GM19193 (cell line): ENCODE measurements at regions not wholly inside any gene's neighbourhood (a gene's known extent, or its start where the extent isn't known, plus 50 kb on each side); places are given as distances from the start of the nearest gene placed in this dataset.

Experiments used
- POLR2A ChIP-seq: IDR thresholded peaks from 4 replicates; pipeline ENCODE4 v1.6.1; 2011; ENCODE audit not compliant: insufficient read depth, insufficient read length; ENCODE audit errors: extremely low read depth

DNA sequence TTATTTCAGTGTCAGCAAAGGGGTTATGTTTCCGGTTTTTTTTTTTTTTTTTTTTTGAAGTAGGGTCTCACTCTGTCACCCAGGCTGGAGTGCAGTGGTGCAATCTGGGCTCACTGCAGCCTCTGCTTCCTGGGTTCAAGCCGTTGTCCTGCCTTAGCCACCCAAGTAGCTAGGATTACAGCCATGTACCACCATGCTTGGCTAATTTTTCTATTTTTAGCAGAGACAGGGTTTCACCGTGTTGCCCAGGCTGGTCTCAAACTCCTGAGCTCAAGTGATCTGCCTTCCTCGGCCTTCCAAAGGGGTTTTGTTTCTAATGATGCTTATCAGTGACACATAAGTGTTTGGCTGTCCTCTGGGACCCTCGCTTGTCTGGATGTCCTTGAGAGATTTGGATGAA, 235.7 kb upstream of the C2CD4B start:
- TF ChIP-seq POLR2A: no peak

DNA sequence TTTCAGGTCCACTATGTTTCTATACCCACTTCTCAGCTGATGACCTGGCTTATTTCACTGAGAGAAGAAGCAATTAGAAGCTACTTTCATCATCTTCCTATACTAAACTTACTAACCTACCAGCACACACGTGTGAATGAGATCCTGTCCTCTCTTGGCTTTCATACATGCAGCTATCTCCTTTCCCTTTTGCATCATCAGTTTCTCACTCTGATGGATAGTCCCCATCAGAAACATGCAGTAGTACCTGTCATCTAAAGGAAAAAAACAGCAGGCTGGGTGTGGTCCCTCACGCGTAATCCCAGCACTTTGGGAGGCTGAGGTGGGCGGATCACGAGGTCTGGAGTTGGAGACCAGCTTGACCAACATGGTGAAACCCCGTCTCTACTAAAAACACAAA, 237.6 kb upstream of the C2CD4B start:
- TF ChIP-seq POLR2A: no peak

DNA sequence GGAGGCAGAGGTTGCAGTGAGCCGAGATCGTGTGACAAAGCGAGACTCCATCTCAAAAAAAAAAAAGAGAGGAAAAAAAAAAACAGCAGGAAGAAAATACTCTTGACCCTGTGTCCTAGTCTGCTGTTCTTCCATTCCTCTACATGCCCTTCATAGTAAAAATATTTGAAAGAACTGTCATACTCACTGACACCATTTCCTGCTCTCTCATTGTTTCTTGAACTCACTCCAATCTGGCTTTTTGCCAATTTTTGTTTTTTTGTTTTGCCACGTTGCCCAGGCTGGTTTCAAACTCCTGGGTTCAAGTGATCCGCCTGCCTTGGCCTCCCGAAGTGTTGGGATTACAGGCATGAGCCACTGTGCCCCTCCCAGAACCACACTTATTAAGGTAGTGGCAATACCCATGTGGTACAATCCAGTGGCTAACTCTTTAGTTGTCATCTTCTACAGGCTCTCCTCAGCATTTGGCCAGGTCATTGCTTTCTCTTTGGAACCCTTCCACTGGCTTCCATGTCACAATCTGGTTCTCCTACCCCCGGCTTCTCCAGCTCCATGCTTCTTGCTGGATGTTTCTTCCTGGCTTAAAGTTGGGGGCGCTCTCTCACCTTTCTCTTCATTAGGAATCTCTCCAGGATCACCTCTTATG, 238.2 kb upstream of the C2CD4B start:
- TF ChIP-seq POLR2A: no peak

- TF ChIP-seq POLR2A: no peak
Observed at GRCh38 chr15:62404194-62404985, 239.3 kb upstream of the C2CD4B start.

DNA sequence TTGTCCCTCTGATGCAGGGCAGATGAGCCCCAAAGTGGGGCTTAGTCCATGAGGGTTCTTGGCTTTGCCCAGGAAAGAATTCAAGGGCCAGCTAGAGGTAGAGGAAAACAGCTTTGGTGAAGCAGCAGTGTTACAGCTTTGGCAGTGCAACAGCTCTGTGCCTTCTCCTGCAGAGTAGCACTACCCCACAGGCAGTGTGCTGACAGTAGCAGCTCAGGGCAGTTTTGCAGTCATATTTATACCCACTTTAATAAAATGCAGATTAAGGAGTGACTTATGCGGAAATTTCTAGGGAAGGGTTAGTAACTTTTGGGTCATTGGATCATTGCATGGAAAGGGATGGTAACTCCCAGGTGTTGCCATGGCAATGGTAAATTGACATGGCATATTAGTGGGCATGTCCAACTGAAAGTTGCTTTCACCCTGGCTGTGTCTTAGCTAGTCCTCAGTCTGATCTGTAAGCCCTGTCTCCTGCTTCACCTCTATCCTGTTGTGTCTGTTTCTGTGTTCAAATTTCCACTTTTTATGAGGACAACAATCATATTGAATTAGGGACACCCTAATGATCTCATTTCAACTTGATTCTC, 241.3 kb upstream of the C2CD4B start:
- no peak for TF ChIP-seq POLR2A

DNA sequence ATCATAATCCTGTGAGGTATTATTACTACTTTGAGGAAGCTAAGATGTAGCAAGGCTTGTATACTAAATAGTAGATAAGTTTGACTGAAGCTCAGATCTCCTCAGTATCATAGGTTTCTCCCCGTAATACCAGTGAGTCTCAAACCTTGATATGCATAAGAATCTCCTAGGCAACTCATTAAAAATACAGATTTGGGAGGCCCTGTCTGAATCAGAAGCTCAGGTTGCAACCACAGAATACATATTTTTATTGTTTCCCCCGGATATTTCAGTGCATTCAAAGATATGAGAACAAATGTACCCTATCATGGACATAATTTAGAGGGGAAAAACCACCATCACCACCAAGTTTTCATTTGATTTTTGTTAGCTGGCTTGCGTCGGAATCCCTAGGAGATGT, 242.1 kb upstream of the C2CD4B start:
- no peak for TF ChIP-seq POLR2A

DNA sequence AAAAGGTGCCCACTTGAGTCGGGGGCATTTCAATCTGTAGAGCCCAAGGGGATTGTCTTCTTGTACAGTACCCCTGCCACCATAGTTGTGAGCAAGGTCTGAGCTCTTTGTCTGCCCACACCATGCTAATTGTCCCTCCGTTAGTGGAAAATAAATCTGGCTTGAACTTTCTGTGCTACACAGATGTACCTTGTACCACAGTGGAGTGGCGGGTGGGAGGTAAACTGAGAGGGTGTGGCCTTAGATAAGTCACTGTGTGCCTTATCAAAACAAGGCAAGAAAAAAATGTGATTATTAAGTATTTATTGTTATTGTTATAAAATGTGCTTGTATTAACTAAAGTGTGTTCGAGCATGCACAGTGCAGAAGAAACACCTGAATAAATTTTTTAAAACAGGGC, 242.9 kb upstream of the C2CD4B start:
- no peak for TF ChIP-seq POLR2A

GRCh38 chr15:62409466-62409865, 244.4 kb upstream of the C2CD4B start:
- TF ChIP-seq POLR2A: no peak

GRCh38 chr15:62412686-62413085, 247.6 kb upstream of the C2CD4B start:
- TF ChIP-seq POLR2A: no peak

DNA sequence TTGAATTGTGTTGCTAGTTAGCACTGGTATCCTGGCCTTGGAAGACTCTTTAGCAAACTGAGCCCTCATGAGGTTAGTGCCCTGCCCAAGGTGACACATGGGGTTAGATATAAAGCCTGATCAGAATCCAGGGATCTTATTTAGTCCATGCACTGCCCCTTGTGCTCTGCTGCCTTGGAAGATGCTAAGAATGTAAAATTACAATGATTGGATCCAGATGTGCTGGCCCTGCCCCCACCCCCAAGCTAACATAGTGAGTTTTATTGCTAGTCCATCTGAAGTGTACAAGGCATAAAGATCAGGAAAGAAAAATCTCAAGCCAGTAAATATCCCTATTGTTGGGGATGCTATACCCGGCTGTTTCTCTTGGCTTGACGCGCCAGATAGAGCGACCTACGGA, 248.1 kb upstream of the C2CD4B start:
- no peak for TF ChIP-seq POLR2A

DNA sequence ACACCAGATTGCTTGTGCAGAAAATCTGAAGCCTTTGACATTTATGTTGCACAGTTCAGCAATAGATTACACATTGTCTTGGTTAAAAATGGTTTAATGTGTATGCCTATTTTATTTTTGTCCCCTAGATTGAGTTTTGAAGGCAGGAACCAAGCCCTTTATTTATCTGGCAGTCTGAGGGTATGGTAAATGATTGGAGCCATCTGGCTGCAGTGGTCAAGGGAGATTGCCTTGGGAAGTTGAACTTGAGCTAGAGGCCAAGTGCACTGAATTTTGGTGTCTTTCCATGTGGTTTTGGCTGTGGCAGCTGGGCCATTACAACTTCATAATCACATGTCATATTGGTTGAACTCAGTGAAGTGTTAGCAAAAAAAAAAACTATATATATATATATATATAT, 248.7 kb upstream of the C2CD4B start:
- no peak for TF ChIP-seq POLR2A

- no peak for TF ChIP-seq POLR2A
Observed at GRCh38 chr15:62415498-62415897, 250.4 kb upstream of the C2CD4B start.

DNA sequence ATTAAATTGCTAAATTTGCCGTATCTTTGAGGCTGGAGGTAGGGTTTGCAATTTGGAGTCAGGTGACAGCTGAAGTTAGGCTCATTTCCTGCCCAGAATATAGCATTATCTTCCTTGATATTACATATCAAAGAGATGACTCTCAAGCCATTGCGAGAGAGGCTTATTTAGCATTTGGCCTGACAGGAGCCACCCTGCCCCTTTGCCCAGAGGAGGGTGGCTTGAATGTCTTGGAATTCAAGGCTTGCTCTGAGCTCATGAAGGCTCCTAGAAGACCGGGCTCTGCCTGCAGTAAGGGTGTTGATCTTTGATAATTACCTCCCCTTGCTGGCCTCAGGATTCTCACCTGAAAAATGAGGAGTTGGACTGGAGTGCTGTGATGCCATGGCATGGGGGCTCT, 251.4 kb upstream of the C2CD4B start:
- no peak for TF ChIP-seq POLR2A

DNA sequence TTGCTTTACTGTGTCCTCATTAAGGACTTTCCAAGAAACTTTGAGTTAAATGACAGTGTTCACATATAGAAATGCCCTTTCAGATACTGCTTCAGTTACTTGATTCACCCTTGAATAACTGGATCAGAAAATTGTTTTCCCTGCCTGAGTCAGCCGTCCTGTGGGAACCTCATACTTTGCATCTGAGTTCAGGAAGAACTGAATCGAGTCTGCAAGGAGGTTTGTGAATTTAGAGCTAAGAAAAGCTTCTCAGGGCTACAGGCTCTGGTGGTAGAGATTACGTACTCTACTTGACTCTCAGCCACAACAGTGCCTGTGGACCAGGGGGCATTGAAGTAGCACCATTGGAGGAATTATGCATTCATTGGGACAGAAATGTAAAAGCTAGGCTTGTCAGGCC, 252.4 kb upstream of the C2CD4B start:
- TF ChIP-seq POLR2A: no peak

GRCh38 chr15:62419192-62419591, 254.1 kb upstream of the C2CD4B start:
- TF ChIP-seq POLR2A: no peak

GRCh38 chr15:62421289-62421688, 256.2 kb upstream of the C2CD4B start:
- no peak for TF ChIP-seq POLR2A
